OCI-LY7 (cell line): ENCODE measurements at regions not wholly inside any gene's neighbourhood (a gene's known extent, or its start where the extent isn't known, plus 50 kb on each side); places are given as distances from the start of the nearest gene placed in this dataset.

Experiments used
- CTCF ChIP-seq: fragments of 200-600 bp; sonication (generic); conservative IDR thresholded peaks from 2 replicates; pipeline ENCODE4 v1.5.1; 2014; ENCODE audit warnings: mild to moderate bottlenecking, antibody characterized with exemption, low read length, moderate library complexity, mixed read lengths
- EZH2phosphoT487 ChIP-seq: fragments of 200-600 bp; sonication (generic); IDR thresholded peaks from 2 replicates; pipeline ENCODE4 v1.6.1; 2018; ENCODE audit warnings: low read depth, borderline replicate concordance, mild to moderate bottlenecking, mixed run types, antibody characterized with exemption, low read length, moderate library complexity, mixed read lengths

DNA sequence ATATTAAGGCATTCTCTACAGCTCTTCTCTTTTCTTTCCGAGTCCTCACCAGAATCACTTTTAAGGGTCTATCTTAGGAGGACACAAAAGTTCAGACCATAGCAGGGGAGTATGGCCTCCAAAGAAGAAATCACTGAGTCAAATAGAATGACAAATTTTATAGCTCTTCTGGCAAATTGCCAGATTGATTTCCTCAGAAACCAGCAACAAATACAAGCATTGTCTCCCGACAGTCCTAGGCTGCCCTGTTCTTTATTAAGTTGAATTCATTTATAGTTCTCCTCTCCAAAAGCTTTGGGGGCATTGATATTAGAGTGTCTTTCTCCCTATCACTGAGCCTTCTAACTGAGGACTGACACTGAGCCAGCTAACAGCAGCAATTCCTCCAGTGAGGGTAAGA is 156.4 kb upstream of the FRMD6 start:
- TF ChIP-seq CTCF: no peak
- TF ChIP-seq EZH2phosphoT487: no peak
